Liver (tissue), 8 donors: ENCODE measurements at regions not wholly inside any gene's neighbourhood (a gene's known extent, or its start where the extent isn't known, plus 50 kb on each side); places are given as distances from the start of the nearest gene placed in this dataset.

Experiments
- DNase-seq: peaks from one replicate; pipeline ENCODE4 v3.0.0-alpha.2; 2017; ENCODE audit warnings: low spot score
- H3K27ac ChIP-seq, 2 donors: one replicate each; pipeline ENCODE4 v1.7.0; 2013; ENCODE audit warnings: inconsistent platforms in 2 of 2, low read length in 2 of 2, control low read depth in 1 of 2, low read depth in 1 of 2, mild to moderate bottlenecking in 1 of 2
- H3K27me3 ChIP-seq, 4 donors: one replicate each; pipeline versions ENCODE4 v1.6.1 to v1.7.0; 2013; ENCODE audit warnings: low read length in 3 of 4, inconsistent platforms in 1 of 4, mild to moderate bottlenecking in 1 of 4, moderate library complexity in 1 of 4; ENCODE audit not compliant: control insufficient read depth in 4 of 4, insufficient read depth in 4 of 4
- H3K36me3 ChIP-seq, 4 donors: one replicate each; pipeline versions ENCODE4 v1.6.1 to v1.7.0; 2013; ENCODE audit warnings: low read length in 3 of 4, mild to moderate bottlenecking in 3 of 4, low read depth in 1 of 4, moderate library complexity in 1 of 4; ENCODE audit not compliant: control insufficient read depth in 4 of 4, insufficient read depth in 3 of 4
- H3K4me1 ChIP-seq, 4 donors: one replicate each; pipeline versions ENCODE4 v1.6.1 to v1.7.0; 2013; ENCODE audit warnings: low read length in 3 of 4, mild to moderate bottlenecking in 3 of 4, moderate library complexity in 1 of 4; ENCODE audit not compliant: control insufficient read depth in 4 of 4, insufficient read depth in 4 of 4
- H3K4me3 ChIP-seq, 3 donors: one replicate each; pipeline versions ENCODE4 v1.6.1 to v1.7.0; 2013; ENCODE audit warnings: low read length in 3 of 3, control low read depth in 1 of 3, low read depth in 1 of 3, mild to moderate bottlenecking in 1 of 3
- H3K9ac ChIP-seq, 2 donors: one replicate each; pipeline ENCODE4 v1.7.0; 2013; ENCODE audit warnings: low read length in 2 of 2, mild to moderate bottlenecking in 2 of 2, moderate library complexity in 2 of 2, control low read depth in 1 of 2, low read depth in 1 of 2
- H3K9me3 ChIP-seq, 4 donors: one replicate each; pipeline versions ENCODE4 v1.6.1 to v1.7.0; 2013; ENCODE audit warnings: low read length in 3 of 4; ENCODE audit not compliant: control insufficient read depth in 4 of 4
- EGR1 ChIP-seq, 2 donors: IDR thresholded peaks; 2 replicates each; pipeline ENCODE4 v1.6.1; 2016 to 2018; ENCODE audit warnings: antibody characterized with exemption in 2 of 2, low read depth in 2 of 2
- FOXA1 ChIP-seq: IDR thresholded peaks from 2 replicates; pipeline ENCODE4 v1.6.1; 2016; ENCODE audit warnings: antibody characterized with exemption
- FOXA2 ChIP-seq: IDR thresholded peaks from 2 replicates; pipeline ENCODE4 v1.6.1; 2016; ENCODE audit warnings: antibody characterized with exemption
- GABPA ChIP-seq, 2 donors: IDR thresholded peaks in 1 of 2; conservative IDR thresholded peaks in 1 of 2; 2 replicates each; pipeline ENCODE4 v1.6.1; 2016; ENCODE audit warnings: antibody characterized with exemption in 2 of 2, mild to moderate bottlenecking in 1 of 2, moderate library complexity in 1 of 2
- HNF4A ChIP-seq, 2 donors: conservative IDR thresholded peaks; 2 replicates each; pipeline ENCODE4 v1.6.1; 2016; ENCODE audit warnings: antibody characterized with exemption in 2 of 2, mild to moderate bottlenecking in 2 of 2
- HNF4G ChIP-seq: IDR thresholded peaks from 2 replicates; pipeline ENCODE4 v1.6.1; 2016; ENCODE audit warnings: antibody characterized with exemption
- JUND ChIP-seq, 2 donors: IDR thresholded peaks; 2 replicates each; pipeline ENCODE4 v1.6.1; 2016; ENCODE audit warnings: antibody characterized with exemption in 2 of 2
- NR2F2 ChIP-seq: IDR thresholded peaks from 2 replicates; pipeline ENCODE4 v1.6.1; 2016; ENCODE audit warnings: antibody characterized with exemption
- RAD21 ChIP-seq, 2 donors: IDR thresholded peaks; 2 replicates each; pipeline ENCODE4 v1.6.1; 2016; ENCODE audit warnings: antibody characterized with exemption in 2 of 2, mild to moderate bottlenecking in 2 of 2
- RXRA ChIP-seq, 2 donors: IDR thresholded peaks; 2 replicates each; pipeline ENCODE4 v1.6.1; 2017 to 2018; ENCODE audit warnings: antibody characterized with exemption in 2 of 2, mild to moderate bottlenecking in 1 of 2
- SP1 ChIP-seq: IDR thresholded peaks from 2 replicates; pipeline ENCODE4 v1.6.1; 2018; ENCODE audit warnings: antibody characterized with exemption, mild to moderate bottlenecking
- TAF1 ChIP-seq: conservative IDR thresholded peaks from 2 replicates; pipeline ENCODE4 v1.6.1; 2016; ENCODE audit warnings: antibody characterized with exemption, mild to moderate bottlenecking
- YY1 ChIP-seq: IDR thresholded peaks from 2 replicates; pipeline ENCODE4 v1.6.1; 2016; ENCODE audit warnings: antibody characterized with exemption, mild to moderate bottlenecking
- WGBS: extraction: QIAGEN DNeasy Blood & Tissue Kit; methylation state at CpG from one replicate; pipeline ENCODE4 v1.1.7; 2013; 5-methylcytosine and 5-hydroxymethylcytosine counted together
- TF ChIP-seq, protein P1 (sequence below): IDR thresholded peaks from 2 replicates; pipeline ENCODE4 v1.6.1; 2016; ENCODE audit warnings: antibody characterized with exemption, mild to moderate bottlenecking
- TF ChIP-seq, protein P2 (sequence below): IDR thresholded peaks from 2 replicates; pipeline ENCODE4 v1.6.1; 2016; ENCODE audit warnings: antibody characterized with exemption
- TF ChIP-seq, protein P3 (sequence below): fragments of 150-350 bp; IDR thresholded peaks from 2 replicates; pipeline ENCODE4 v1.5.1; 2017; ENCODE audit warnings: improper control_type of control experiment, low read depth, low read length; ENCODE audit not compliant: missing input control
- TF ChIP-seq, protein P4 (sequence below): IDR thresholded peaks from 2 replicates; pipeline ENCODE4 v1.6.1; 2016; ENCODE audit warnings: antibody characterized with exemption
- TF ChIP-seq, protein P5 (sequence below): IDR thresholded peaks from 2 replicates; pipeline ENCODE4 v1.6.1; 2016; ENCODE audit warnings: antibody characterized with exemption
- donor health status: healthy.
- donor health status: healthy.
- donor health status: healthy.
- donor health status: healthy.
- donor health status: healthy.

DNA sequence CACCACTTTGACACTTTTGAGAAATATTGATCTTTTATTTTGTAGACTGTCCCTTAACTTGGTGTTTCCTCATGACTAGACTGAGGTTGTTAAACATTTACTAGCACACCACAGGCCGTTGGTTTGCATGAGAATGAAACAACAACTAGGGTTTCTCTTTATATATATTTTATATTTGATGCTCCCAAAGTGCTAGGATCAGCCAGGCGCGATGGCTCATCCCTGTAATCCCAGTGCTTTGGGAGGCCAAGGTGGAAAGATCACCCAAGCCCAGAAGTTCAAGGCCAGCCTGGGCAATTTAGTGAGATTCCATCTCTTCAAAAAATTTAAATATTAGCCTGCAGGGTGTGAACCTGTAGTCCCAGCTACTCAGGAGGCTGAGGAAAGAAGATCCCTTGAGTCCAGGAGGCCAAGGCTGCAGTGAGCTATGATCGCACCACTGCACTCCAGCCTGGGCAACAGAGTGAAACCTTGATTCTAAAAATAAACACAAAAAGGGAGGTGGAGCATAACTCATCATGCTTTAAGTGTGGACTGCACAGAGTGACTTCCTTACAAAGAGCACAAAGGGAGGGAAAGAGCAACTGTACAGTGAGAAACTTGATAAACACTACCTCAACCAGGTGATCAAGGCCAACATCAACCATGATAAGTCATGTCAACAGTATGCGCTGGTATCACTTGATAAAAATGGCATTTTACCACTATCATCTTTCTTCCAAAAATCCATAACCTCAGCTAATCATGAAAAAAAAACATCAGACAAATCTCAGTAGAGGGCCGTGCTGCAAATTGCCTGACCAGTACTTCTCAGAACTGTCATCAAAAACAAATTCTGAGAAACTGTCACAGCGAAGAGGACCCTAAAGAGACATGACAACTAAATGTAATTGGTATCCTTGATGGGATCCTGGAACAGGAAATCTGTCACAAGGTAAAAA lies 72.8 kb upstream of the ATF7IP2 start:
- WGBS = 35% methylated on average over 7 of the region's 7 CpGs
- DNase-seq = no peak
- no peaks in the 10 kb centered on the region for H3K36me3 ChIP-seq
- H3K4me1 ChIP-seq = peaks cover 0 to 17% (median 11%) of the 10 kb centered on the region in 4 donors
- H3K4me3 ChIP-seq = no peak overlapping the region
- no peaks in the 10 kb centered on the region for H3K9me3 ChIP-seq
- H3K27ac ChIP-seq = peak overlapping the region; percentile 67 to 86
- H3K9ac ChIP-seq = no peak overlapping the region
- H3K27me3 ChIP-seq = no peaks in the 10 kb centered on the region
- no peak for TF ChIP-seq FOXA2
- peak in 1 of 2 donors; percentile 15 for TF ChIP-seq JUND (IDR thresholded peaks at IDR 0.05)
- TF ChIP-seq RXRA (IDR thresholded peaks at IDR 0.05) = peak in 1 of 2 donors; percentile 42
- peak in 1 of 2 donors; percentile 36 for TF ChIP-seq HNF4A (conservative IDR thresholded peaks at IDR 0.05)
- TF ChIP-seq, protein P1, sequence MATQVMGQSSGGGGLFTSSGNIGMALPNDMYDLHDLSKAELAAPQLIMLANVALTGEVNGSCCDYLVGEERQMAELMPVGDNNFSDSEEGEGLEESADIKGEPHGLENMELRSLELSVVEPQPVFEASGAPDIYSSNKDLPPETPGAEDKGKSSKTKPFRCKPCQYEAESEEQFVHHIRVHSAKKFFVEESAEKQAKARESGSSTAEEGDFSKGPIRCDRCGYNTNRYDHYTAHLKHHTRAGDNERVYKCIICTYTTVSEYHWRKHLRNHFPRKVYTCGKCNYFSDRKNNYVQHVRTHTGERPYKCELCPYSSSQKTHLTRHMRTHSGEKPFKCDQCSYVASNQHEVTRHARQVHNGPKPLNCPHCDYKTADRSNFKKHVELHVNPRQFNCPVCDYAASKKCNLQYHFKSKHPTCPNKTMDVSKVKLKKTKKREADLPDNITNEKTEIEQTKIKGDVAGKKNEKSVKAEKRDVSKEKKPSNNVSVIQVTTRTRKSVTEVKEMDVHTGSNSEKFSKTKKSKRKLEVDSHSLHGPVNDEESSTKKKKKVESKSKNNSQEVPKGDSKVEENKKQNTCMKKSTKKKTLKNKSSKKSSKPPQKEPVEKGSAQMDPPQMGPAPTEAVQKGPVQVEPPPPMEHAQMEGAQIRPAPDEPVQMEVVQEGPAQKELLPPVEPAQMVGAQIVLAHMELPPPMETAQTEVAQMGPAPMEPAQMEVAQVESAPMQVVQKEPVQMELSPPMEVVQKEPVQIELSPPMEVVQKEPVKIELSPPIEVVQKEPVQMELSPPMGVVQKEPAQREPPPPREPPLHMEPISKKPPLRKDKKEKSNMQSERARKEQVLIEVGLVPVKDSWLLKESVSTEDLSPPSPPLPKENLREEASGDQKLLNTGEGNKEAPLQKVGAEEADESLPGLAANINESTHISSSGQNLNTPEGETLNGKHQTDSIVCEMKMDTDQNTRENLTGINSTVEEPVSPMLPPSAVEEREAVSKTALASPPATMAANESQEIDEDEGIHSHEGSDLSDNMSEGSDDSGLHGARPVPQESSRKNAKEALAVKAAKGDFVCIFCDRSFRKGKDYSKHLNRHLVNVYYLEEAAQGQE = no peak
- peak; percentile 20 for TF ChIP-seq YY1
- no peak for TF ChIP-seq EGR1 (IDR thresholded peaks at IDR 0.05; ENCODE audit: low read depth in 2 of 2)
- peak; percentile 16 for TF ChIP-seq NR2F2
- peak; percentile 20 for TF ChIP-seq SP1
- TF ChIP-seq, protein P2, sequence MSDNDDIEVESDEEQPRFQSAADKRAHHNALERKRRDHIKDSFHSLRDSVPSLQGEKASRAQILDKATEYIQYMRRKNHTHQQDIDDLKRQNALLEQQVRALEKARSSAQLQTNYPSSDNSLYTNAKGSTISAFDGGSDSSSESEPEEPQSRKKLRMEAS = no peak
- TF ChIP-seq, protein P3, sequence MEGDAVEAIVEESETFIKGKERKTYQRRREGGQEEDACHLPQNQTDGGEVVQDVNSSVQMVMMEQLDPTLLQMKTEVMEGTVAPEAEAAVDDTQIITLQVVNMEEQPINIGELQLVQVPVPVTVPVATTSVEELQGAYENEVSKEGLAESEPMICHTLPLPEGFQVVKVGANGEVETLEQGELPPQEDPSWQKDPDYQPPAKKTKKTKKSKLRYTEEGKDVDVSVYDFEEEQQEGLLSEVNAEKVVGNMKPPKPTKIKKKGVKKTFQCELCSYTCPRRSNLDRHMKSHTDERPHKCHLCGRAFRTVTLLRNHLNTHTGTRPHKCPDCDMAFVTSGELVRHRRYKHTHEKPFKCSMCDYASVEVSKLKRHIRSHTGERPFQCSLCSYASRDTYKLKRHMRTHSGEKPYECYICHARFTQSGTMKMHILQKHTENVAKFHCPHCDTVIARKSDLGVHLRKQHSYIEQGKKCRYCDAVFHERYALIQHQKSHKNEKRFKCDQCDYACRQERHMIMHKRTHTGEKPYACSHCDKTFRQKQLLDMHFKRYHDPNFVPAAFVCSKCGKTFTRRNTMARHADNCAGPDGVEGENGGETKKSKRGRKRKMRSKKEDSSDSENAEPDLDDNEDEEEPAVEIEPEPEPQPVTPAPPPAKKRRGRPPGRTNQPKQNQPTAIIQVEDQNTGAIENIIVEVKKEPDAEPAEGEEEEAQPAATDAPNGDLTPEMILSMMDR = no peak
- no peak for TF ChIP-seq TAF1
- no peak for TF ChIP-seq FOXA1
- TF ChIP-seq, protein P4, sequence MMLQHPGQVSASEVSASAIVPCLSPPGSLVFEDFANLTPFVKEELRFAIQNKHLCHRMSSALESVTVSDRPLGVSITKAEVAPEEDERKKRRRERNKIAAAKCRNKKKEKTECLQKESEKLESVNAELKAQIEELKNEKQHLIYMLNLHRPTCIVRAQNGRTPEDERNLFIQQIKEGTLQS = no peak
- TF ChIP-seq RAD21 (IDR thresholded peaks at IDR 0.05) = peak in 1 of 2 donors; percentile 39
- TF ChIP-seq, protein P5, sequence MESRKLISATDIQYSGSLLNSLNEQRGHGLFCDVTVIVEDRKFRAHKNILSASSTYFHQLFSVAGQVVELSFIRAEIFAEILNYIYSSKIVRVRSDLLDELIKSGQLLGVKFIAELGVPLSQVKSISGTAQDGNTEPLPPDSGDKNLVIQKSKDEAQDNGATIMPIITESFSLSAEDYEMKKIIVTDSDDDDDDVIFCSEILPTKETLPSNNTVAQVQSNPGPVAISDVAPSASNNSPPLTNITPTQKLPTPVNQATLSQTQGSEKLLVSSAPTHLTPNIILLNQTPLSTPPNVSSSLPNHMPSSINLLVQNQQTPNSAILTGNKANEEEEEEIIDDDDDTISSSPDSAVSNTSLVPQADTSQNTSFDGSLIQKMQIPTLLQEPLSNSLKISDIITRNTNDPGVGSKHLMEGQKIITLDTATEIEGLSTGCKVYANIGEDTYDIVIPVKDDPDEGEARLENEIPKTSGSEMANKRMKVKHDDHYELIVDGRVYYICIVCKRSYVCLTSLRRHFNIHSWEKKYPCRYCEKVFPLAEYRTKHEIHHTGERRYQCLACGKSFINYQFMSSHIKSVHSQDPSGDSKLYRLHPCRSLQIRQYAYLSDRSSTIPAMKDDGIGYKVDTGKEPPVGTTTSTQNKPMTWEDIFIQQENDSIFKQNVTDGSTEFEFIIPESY = no peak
- TF ChIP-seq GABPA (IDR thresholded peaks at IDR 0.05 in 1 of 2, conservative IDR thresholded peaks at IDR 0.05 in 1 of 2) = no peak
- TF ChIP-seq HNF4G = no peak
